HG02885 (cell line): ENCODE measurements at regions not wholly inside any gene's neighbourhood (a gene's known extent, or its start where the extent isn't known, plus 50 kb on each side); places are given as distances from the start of the nearest gene placed in this dataset.
A peak's percentile ranks its signal among the peaks of the same experiment; 100 is the strongest.
"Not testable (repeated sequence)": the region's sequence is repeated elsewhere in the genome, so short reads cannot be mapped to it uniquely, and the experiment has no call there.

Experiments used
- ATAC-seq: cut with Tn5 transposase; IDR thresholded peaks from one replicate; pipeline ENCODE4 v1.9.1; 2021; ENCODE audit warnings: mild to moderate bottlenecking; ENCODE audit not compliant: unreplicated experiment, poor library complexity

DNA sequence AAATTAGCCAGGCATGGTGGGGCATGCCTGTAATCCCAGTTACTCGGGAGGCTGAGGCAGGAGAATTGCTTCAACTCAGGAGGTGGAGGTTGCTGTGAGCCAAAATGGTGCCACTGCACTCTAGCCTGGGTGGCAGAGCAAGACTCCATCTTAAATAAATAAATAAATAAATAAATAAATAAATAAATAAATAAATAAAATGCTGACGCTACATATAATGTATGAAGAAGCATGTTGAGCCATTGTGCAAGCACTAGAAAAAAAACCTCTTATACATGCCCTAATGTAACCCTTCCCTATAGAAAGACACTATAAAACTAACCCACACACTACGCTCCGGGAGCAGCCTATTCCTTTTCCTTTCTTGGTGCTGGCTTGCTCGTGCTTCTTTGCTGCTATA is 262.3 kb upstream of the POU1F1 start:
- not testable (repeated sequence) for ATAC-seq

DNA sequence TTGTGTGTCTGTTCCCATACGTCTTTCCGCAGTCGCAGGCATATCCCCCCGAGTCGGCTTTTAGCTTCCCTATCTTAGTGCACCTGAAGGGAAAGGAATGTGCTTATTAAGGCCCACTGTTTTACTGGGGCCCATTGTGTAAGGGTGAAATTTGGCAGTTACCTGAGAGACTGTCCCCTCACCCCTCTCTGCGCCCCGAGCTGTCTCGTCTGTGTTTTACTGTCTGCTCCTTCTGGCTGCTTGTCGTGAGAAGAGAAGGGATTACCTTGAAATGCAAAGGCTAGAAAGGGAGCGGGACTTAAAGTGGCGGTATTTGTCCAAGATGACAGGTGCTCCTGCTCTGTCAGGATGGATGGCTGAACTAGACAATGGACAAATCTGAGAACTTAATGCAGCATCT is 233.0 kb upstream of the POU1F1 start:
- no peak for ATAC-seq

DNA sequence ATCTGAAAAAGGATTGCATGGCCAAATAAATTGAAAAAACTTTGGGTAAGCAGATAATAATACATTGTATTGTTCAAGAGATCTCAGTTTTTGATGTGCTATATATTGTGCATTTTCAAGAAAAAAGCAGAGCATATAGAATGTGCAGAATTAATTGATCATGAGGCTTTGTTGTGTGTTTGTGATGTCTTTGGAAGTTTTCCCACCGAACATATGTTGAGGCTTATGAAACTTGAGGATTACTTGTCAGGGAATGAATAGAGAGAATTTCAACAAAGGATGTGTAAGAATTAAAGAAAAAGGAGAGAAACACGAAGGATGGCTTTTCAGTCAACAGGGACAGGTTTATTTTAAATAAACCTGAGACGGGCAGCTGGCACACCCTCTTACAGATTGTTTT is 232.5 kb upstream of the POU1F1 start:
- ATAC-seq, result no peak

DNA sequence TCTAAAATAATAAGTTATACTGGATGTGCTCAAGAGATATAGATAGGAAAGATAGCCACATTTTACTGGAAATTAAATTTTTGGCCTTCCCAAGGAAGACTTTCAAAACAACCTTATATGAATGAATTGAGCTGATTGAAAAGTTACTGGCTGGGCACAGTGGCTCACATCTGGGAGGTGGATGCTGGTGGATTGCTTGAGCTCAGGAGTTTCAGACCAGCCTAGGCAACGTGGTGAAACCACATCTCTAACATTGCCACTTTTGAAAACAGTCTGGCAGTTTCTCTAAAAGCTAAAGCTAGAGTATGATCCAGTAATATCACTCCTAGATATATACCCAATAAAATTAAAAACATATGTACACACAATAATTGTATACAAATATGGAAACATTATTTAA is 231.4 kb upstream of the POU1F1 start:
- no peak for ATAC-seq

DNA sequence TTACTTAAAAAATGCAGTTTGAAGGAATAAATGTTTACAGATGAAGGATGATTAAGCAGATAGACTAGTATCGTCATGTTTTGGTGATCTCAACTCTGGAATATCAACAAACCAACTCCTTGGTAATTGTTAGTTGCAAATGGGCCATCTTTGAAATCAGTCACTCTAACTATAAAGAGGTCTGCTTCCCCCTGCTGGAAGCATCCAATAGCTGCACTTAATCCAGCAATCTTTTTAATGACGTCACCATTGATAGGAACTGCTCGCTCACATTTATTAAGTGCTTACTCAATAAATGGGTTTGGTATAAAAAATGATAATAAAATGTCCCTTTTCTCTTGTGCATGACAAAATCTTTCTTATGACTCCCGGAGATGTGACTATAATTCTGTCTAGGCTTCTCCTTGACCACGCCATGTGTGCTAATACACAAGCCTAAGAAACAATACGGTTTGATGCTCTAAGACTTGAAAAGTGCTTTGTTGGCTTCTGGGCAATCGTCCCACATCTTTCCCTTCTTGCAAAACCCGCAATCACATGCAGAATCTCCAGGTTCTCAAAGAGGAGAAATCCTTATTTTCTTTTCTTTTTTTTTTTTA is 227.6 kb upstream of the POU1F1 start:
- peak; percentile 88 for ATAC-seq

DNA sequence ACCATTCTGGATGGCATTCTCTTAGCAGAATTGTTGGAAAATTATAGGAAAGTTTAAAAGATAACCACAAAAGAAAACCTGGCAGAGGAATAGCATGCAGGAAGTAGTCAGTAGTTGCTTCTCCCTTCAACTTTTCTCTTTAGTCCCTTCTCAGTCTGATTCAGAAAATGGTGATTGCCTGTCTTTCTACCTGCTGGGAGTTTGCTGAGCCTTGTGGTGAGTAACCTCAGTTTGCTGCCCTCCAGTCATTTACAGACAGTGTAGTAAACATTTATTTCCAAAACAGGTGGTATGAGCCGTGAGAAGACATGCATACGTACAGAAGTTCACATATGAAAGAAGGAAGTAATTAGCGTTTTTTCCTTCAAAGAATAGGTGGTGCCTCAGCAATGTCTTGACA is 224.7 kb upstream of the POU1F1 start:
- no peak for ATAC-seq

DNA sequence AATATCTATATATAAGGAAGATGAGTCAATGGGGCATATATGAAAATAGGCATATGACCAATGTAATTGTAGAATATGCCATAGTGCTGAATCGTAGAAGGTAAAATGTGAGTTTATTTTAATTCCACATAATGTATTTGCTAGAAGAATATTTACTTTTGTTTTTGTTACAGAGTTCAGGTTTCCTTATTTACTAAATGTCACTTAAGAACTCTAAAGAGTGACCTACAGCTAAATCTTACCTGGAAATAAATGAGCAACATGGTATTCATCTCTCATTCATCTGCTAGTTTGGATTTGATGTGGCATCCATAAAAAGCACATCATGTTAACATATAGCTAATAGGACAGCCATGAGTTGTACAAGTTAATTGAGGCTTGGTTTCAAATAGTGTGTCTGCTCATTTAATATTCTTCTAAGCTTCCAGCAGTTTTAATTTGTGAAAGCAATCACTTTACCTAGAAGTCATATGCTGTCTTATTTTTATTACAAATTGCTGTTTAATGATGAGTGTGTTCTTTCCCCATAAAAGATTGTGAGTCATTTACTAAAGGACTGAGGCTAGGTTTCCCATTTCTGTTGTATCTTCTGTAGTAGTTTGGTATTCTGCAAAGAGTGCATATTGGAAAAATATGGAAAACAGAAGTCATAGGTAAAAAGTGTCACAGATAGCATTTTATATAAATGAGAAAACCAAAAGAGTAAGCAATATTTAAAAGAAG is 222.1 kb upstream of the POU1F1 start:
- ATAC-seq, result no peak

DNA sequence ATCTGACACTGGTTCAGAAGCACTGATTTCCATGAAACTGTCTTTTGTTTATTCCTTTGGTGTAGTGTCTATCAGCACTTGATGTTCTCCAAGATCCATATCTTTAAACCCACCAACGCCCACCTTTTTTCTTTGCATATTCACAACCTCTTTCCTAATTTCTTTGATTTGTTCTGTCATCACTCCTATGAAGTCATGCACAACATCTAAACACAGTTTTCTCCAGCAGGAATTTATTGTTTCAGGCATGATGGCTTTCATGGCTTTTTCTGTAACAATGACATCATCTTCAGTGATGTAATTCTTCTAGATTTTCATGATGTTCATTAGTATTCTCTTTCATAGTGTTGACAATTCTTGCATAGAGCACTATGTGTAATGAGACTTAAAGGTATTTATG is 219.6 kb upstream of the POU1F1 start:
- ATAC-seq, result no peak

DNA sequence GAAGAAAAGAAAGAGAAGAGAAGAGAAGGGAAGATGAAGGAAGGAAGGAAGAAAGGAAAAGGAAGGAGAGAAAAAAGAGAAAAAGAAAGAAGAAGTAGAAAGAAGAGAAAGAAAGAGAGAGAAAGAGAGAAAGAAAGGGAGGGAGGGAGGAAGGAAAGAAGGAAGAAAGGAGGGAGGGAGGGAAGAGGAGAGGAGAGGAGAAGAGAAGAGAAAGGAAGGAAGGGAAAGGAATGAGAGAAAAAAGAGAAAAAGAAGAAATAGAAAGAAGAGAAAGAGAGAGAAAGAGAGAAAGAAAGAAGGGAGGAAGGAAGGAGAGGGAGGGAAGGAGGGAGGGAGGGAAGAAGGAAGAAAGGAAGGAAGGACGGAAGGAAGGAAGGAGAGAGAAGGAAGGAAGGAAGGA is 217.9 kb upstream of the POU1F1 start:
- no peak for ATAC-seq

DNA sequence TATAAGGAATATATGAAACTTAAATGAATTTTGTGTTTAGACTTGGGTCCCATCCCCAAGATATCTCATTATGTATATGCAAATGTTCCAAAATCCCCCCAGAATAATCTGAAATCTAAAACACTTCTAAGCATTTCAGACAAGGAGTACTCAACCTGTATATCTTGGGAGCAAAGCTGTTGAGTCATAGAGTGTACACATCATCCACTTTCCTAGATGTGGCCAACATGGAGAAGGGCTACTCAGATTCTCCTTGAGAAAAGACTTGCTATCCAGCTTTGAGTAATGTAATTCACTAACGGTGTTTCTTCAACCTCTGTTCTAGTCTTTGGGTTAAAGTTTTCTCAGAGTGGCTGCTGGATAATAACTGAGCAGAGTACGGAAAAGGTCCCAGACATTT is 215.5 kb upstream of the POU1F1 start:
- no peak for ATAC-seq

DNA sequence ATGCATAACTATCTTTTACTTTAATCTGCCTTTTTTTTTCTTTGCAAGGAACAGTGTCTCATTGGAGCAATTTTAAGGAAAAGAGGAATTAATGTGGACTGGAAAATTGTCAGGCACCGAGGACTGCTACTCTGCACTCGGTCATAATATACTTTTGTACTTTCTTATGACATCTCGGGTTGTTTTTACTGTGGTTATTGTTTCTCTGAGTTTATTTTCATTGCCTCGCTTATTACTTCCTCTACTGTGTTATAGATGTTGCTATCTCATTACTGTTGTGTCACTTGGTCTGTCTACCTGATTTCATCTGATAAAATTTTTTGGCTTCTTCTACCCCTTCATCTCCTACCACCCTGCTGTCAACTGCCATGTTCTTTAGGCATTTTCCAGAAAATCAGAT is 213.5 kb upstream of the POU1F1 start:
- no peak for ATAC-seq

DNA sequence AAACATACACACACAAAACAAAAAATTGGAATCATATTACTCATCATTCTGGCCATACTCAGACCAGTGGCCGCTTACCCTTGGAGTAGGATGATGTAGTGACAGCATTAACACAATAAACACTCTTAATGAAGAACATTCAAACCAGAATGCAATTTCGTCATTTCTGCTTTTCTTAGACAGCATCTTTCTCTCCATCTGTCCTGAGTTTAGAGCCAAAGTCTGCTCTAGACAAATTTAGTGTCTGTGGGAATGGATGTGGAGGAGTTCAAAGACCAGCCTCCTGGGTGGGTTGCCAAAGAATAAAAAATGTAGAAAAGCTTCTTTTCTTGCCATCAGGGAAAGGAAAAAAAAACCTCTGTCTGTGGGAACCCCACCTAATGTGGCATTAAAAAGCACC is 212.4 kb upstream of the POU1F1 start:
- ATAC-seq, result no peak

DNA sequence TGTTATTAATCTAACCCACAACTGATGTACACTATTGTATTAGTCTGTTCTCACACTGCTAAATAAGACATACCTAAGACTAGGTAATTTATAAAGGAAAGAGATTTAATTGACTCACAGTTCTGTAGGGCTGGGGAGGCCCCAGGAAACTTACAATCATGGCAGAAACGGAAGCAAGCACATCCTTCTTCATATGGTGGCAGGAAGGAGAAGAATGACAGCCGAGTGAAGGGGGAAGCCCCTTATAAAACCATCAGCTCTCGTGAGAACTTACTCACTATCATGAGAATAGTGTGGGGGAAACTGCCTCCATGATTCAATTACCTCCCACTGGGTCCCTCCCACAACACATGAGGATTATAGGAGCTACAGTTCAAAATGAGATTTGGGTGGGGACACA is 210.3 kb upstream of the POU1F1 start:
- not testable (repeated sequence) for ATAC-seq

DNA sequence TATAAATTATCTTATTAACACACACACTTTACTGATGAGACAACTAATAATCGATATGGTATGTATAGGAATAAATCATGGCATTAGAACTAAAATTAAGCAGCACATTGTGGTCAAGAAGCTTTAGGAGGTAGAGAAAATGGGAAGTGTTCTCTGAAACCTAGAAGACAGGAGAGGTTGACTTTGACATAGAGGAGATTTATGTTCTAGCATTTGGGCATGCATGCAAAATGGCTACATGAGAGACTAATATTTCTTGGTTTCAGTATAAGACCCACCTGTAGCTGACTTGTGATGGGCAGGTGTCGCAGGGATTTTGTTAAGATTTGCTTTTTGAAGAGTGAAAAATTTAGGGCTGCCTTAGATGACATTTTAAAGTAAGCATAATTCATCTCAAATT is 209.7 kb upstream of the POU1F1 start:
- ATAC-seq, result no peak

DNA sequence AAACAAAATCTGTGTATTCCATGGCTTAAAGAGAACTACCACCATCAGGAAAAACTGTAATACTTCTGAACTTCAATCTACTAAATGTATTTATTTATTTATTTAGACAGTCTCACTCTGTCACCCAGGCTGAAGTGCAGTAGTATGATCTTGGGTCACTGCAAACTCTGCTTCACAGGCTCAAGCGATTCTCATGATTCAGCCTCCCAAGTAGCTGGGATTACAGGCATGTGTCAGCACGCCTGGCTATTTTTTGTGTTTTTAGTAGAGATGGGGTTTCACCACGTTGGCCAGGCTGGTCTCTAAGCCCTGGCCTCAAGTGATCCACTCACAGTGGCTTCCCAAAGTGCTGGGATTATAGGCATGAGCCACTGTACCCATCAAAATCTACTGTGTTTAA is 202.3 kb upstream of the POU1F1 start:
- no peak for ATAC-seq

DNA sequence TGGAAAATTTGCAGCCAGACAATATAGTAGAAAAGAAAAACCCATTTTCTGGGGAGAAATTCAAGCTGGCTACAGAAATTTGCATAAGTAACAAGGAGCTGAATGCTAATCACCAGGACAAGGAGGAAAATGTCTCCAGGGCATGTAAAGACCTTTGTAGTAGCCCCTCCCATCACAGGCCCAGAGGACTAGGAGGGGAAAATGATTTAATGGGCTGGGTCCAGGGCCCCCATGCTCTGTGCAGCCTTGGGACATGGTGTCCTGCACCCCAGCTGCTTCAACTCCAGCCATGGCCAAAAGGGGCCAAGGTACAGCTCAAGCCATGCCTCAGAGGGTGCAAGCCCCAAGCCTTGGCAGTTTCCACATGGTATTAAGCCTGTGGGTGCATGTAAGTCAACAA is 197.6 kb upstream of the POU1F1 start:
- no peak for ATAC-seq

DNA sequence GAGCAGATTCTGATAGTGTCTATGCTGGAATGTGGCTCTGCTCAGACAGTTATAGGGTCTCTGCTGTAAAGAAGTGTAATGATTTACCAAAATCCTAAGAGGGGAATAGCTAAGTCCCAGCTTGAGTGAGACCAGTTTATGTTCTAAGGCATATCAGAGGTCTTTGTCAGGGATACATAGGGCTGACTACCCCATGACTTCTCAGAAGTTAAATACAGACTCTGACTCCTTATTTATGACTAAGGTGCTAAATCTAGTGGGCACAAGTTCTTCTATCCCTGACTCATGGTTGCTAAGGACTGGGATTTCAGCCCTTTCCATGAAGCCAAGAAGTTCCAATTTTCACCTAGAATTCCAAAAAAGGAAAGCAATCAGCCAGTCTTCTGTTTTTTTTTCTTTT is 192.6 kb upstream of the POU1F1 start:
- no peak for ATAC-seq

DNA sequence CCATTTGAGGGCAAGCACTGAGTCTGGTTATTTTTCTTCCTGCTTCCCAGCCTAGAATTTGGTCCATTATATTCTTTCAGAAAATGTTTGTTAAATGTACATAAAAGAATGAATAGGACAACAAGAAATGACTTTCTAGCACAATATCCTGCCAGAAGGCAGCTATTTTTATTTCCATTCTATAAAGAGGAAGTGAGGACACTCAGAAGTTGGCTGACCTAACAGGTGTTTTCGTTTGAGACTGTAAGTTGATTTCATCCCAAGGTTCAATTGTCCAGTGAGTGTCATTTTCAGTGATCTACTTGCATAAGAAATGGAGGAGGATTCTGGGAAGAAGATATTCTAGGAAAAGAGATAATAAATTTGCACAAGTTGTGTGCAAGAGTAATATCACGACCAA is 191.9 kb upstream of the POU1F1 start:
- ATAC-seq, result no peak

DNA sequence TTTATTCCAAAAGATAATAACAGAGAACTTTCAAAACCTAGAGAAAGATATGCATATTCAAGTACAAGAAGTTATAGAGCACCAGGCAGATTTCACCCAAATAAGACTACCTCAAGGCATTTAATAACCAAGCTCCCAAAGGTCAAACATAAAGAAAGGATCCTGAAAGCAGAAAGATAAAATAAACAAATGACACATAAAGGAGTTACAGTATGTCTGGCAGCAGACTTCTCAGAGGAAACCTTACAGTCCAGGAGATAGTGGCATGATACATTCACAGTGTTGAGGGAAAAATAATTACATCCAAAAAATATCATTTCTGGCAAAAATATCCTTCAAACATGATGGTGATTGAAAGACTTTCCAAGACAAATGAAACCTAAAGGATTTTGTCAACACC is 185.8 kb upstream of the POU1F1 start:
- ATAC-seq, result no peak

DNA sequence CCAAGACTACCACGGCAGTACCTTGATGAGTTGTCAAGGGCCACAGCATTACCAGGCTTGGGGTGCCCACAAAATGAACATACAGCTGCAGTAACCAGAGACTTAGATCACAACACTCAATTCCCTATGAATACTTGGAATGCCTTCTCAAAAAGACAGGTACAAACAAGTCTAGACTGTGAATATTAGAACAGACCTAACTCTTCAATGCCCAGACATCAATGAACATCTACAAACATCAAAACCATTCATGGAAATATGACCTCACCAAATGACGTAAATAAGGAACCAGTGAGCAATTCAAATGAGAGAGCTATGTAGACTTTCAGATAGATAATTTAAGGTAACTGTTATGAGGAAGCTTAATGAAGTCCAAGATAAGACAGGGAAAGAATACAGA is 185.1 kb upstream of the POU1F1 start:
- ATAC-seq, result no peak

DNA sequence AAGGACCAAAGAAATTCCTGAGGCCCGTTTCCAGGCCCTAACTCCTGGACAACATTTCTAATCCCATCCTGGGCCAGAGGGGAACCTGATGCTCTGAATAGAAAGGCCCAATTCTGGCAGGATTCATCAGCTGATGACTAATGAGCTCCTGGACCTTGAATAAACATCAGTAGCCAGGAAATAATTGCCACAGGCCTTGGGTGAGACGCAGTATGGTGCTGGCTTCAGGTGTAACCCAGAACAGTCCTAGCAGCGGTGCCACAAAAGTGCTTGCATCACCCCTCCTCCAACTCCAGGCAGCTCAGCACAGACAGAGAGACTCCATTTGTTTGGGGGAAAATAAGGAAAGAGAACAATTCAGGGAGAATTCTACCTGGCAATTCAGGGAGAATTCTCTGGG is 184.7 kb upstream of the POU1F1 start:
- no peak for ATAC-seq

DNA sequence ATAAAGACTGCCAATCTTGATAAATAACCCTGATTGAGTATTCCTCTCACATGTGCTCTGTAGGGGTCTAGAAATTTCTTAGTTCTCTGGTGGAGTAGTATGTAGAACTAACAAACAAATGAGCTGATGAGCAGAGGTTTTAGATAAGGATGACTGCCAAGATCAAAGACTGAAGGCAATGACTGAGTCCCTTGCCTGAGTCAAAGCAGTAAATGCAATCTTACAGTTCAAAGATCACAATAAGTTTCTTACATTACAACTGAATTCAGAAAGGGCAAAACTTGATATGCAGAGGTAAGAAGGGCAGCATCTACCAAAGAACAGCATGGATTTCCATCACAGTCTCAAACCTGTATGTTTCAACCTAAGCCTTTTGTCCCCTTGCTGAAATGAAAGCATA is 172.2 kb upstream of the POU1F1 start:
- ATAC-seq, result no peak
